ENCODE measurements at regions not wholly inside any gene's neighbourhood (a gene's known extent, or its start where the extent isn't known, plus 50 kb on each side); places are given as distances from the start of the nearest gene placed in this dataset.

- CTCF ChIA-PET, result no interaction called here
- Histone ChIP-seq H2AFZ (no peak overlapping the region), H3K4me3 (no peak overlapping the region), H3K27ac (no peak overlapping the region), H3F3A (ENCODE audit: insufficient read depth, low read depth) (no peaks in the 10 kb centered on the region), H3K9me2 (ENCODE audit: insufficient read depth) (no peaks in the 10 kb centered on the region), H3K27me3 (ENCODE audit: insufficient read depth, low read depth) (no peaks in the 10 kb centered on the region), H3K79me2 (ENCODE audit: low read depth) (no peaks in the 10 kb centered on the region), H4K20me1 (ENCODE audit: insufficient read depth) (no peaks in the 10 kb centered on the region), H3K4me2 (no peak overlapping the region), H3K36me3 (ENCODE audit: low read depth) (no peaks in the 10 kb centered on the region), H3K4me1 (replicated peaks; ENCODE audit: insufficient read depth) (no peaks in the 10 kb centered on the region), H3K9me3 (ENCODE audit: insufficient read depth, low read depth) (no peaks in the 10 kb centered on the region; the same call in 1 of the 2 replicates)
- intact Hi-C loops (cut with micrococcal nuclease; ENCODE audit: unreplicated experiment), result no loop called here
- POLR2A ChIA-PET (ENCODE audit: unreplicated experiment), result no interaction called here
- DNase-seq, result no peak
- BruUV-seq (replicated peaks), result no TSS peak
- TF ChIP-seq CTCF (conservative IDR thresholded peaks at IDR 0.05), result no peak
- no peak for TF ChIP-seq EZH2 (IDR thresholded peaks at IDR 0.05; ENCODE audit: low read depth)
Observed at GRCh38 chr5:144004146-144004545, 166.3 kb downstream of the YIPF5 start.

- no peak overlapping the region for H2AFZ ChIP-seq
- H3K9me2 ChIP-seq (ENCODE audit: insufficient read depth), result no peaks in the 10 kb centered on the region
- H3F3A ChIP-seq (ENCODE audit: insufficient read depth, low read depth), result no peaks in the 10 kb centered on the region
- no peaks in the 10 kb centered on the region for H3K4me1 ChIP-seq (replicated peaks; ENCODE audit: insufficient read depth)
- H3K27me3 ChIP-seq (ENCODE audit: insufficient read depth, low read depth), result no peaks in the 10 kb centered on the region
- no TSS peak for BruUV-seq (replicated peaks)
- ChIA-PET CTCF (no interaction called here), POLR2A (ENCODE audit: unreplicated experiment) (no interaction called here)
- H3K27ac ChIP-seq, result no peak overlapping the region
- intact Hi-C loops (cut with micrococcal nuclease; ENCODE audit: unreplicated experiment), result no loop called here
- H3K79me2 ChIP-seq (ENCODE audit: low read depth), result no peaks in the 10 kb centered on the region
- no peak for DNase-seq
- TF ChIP-seq CTCF (conservative IDR thresholded peaks at IDR 0.05) (no peak), EZH2 (IDR thresholded peaks at IDR 0.05; ENCODE audit: low read depth) (no peak)
- no peaks in the 10 kb centered on the region; the same call in 1 of the 2 replicates for H3K9me3 ChIP-seq (ENCODE audit: insufficient read depth, low read depth)
- H3K36me3 ChIP-seq (ENCODE audit: low read depth), result no peaks in the 10 kb centered on the region
- H4K20me1 ChIP-seq (ENCODE audit: insufficient read depth), result no peaks in the 10 kb centered on the region
- no peak overlapping the region for H3K4me2 ChIP-seq
- no peak overlapping the region for H3K4me3 ChIP-seq
Observed at GRCh38 chr5:144004751-144005150, 165.7 kb downstream of the YIPF5 start.

GRCh38 chr5:144009116-144009515, 161.3 kb downstream of the YIPF5 start:
- TF ChIP-seq CTCF (conservative IDR thresholded peaks at IDR 0.05) (no peak), EZH2 (IDR thresholded peaks at IDR 0.05; ENCODE audit: low read depth) (no peak)
- ChIA-PET CTCF (no interaction called here), POLR2A (ENCODE audit: unreplicated experiment) (no interaction called here)

More at GRCh38 chr5:144009116-144009515, 161.3 kb downstream of the YIPF5 start:
- H3K79me2 ChIP-seq (ENCODE audit: low read depth), result no peaks in the 10 kb centered on the region
- H3K9me3 ChIP-seq (ENCODE audit: insufficient read depth, low read depth), result no peaks in the 10 kb centered on the region; the same call in 1 of the 2 replicates
- H3K27me3 ChIP-seq (ENCODE audit: insufficient read depth, low read depth), result no peaks in the 10 kb centered on the region
- no peak overlapping the region for H3K4me2 ChIP-seq
- no peaks in the 10 kb centered on the region for H3K36me3 ChIP-seq (ENCODE audit: low read depth)
- no peak for DNase-seq
- H3K27ac ChIP-seq, result no peak overlapping the region
- no peak overlapping the region for H3K4me3 ChIP-seq
- BruUV-seq (replicated peaks), result no TSS peak
- H3K9me2 ChIP-seq (ENCODE audit: insufficient read depth), result no peaks in the 10 kb centered on the region
- no peaks in the 10 kb centered on the region for H3F3A ChIP-seq (ENCODE audit: insufficient read depth, low read depth)
- intact Hi-C loops (cut with micrococcal nuclease; ENCODE audit: unreplicated experiment), result no loop called here
- H4K20me1 ChIP-seq (ENCODE audit: insufficient read depth), result no peaks in the 10 kb centered on the region
- H2AFZ ChIP-seq, result no peak overlapping the region
- H3K4me1 ChIP-seq (replicated peaks; ENCODE audit: insufficient read depth), result no peaks in the 10 kb centered on the region

Data from PC-9 (cell line).